ENCODE measurements at regions not wholly inside any gene's neighbourhood (a gene's known extent, or its start where the extent isn't known, plus 50 kb on each side); places are given as distances from the start of the nearest gene placed in this dataset.

DNA sequence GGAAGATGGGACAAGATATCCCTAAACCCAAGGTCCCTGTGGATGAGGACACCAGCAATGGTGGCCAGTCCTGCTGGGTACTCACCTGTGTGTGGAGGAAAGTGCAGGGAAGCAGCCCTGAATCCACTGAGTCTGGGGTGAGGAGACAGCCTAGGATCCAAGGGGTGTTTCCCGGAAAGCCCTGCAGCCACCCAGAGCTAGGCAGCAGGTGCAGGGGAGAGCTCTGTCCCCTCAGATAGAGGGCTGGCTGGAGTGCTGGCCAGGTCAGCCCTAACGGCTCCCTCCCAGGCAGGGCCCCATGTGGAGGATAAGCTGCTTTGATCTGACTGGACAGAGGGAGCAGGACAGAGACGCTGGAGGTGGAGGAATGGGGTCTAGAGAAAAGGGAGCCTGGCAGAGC is 344.7 kb upstream of the IRX4 start (continued):
- TF ChIP-seq SAP30 (IDR thresholded peaks at IDR 0.05; ENCODE audit: insufficient read depth, insufficient replicate concordance, low read length) (no peak), CTBP2 (IDR thresholded peaks at IDR 0.05; ENCODE audit: borderline replicate concordance, insufficient read depth, insufficient read length, low read length) (no peak), SP4 (IDR thresholded peaks at IDR 0.05; ENCODE audit: low read length) (no peak), POLR2A (IDR thresholded peaks at IDR 0.05; ENCODE audit: control extremely low read depth in 1 of 2, low read depth in 2 of 2, low read length in 2 of 2) (no peak)
- TF ChIP-seq, protein P1, sequence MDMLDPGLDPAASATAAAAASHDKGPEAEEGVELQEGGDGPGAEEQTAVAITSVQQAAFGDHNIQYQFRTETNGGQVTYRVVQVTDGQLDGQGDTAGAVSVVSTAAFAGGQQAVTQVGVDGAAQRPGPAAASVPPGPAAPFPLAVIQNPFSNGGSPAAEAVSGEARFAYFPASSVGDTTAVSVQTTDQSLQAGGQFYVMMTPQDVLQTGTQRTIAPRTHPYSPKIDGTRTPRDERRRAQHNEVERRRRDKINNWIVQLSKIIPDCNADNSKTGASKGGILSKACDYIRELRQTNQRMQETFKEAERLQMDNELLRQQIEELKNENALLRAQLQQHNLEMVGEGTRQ (IDR thresholded peaks at IDR 0.05; ENCODE audit: low read length): no peak

Measured in H1 (cell line).